Medulla oblongata (tissue), 1 donor: ENCODE measurements at regions not wholly inside any gene's neighbourhood (a gene's known extent, or its start where the extent isn't known, plus 50 kb on each side); places are given as distances from the start of the nearest gene placed in this dataset.

Source experiments
- DNase-seq: peaks from one replicate; pipeline ENCODE4 v3.0.0-alpha.2; 2015; ENCODE audit errors: extremely low spot score

DNA sequence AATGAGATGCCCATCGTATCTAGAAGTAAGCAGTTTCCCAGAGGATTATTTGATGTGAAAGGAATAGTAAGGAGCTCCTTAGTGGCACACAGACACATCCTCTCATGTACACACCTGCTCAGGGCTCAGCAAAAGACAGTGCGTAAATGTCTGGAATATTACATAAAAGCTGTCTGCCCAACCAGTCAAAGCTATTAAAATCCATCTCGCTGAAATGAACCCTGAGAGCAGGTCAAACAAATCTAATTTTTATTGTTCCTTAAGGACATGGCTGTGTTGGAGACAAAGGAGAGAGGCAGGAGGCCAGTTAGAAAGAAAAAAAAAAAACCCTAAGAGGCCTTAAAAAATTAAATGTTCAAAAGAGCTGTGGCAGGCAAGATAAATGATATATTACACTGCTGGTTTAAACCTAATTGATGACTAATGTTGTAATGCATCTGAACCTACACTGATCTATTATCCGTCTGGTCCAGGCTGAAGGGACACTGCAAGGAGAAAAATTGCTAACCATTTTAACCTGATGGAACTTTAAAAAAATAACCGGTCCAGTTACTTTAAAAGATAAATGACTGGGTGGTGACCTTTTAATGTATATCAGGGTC is 58.5 kb upstream of the FGGY start:
- DNase-seq, result no peak

- no peak for DNase-seq
Measured at GRCh38 chr1:59238993-59239392, 57.9 kb upstream of the FGGY start.

- DNase-seq, result no peak
Measured at GRCh38 chr1:59241909-59242308, 55.0 kb upstream of the FGGY start.

DNA sequence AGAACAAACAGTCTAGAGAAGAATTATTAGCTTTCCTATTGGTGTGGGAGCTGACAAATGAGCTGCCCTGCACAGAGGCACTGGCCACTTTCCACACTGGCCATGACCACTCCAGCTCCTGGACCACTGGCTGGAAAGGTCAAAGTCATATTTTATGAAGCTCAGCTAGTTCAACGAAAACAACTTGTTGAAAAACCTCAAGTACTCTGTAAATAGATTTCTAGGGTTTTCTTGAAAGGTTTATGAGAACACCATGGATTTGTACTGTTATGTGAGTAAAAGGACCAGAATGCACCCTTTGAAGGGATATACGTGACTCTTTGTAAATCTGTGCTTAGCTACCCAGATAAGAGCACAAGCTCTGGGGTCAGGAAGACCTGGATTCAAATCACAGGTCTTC is 54.5 kb upstream of the FGGY start:
- DNase-seq, result no peak

DNA sequence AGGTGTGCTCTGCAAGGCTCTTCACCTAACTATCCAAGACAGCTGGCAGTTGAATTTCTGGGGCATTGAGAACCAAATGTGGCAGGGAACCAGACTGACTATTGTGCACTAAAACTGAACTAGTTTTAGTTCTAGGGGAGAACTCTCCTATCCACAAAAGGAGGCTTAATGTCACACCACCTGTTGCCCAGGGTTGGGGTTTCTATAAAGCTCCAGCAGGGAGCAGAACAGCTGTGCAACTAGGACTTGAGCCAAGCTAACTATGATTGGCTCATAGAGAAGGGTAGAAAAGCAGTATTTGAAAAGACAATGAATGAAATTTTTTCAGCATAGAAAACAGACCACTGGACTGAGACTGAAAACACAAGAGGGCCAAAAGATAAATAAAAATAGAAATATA is 53.3 kb upstream of the FGGY start:
- DNase-seq, result no peak

- no peak for DNase-seq
Measured at GRCh38 chr1:59243978-59244377, 52.9 kb upstream of the FGGY start.

DNA sequence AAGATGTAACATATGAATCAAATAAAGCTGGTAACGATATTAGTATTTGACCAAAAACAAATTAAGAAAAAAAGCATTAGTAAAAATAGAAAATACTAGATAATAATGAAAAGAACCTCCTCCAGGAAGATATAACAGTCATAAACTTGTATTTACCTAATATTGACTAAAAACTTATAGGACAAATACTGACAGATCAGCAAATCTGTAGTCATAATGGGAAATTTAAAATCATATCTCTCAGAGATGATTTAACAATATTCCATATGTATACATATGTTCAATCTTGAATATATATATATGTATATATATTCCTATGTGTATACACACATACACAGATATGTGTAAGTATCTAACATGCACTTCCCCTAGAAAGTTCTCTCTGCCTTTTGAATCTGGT is 52.0 kb upstream of the FGGY start:
- no peak for DNase-seq
